Keratinocyte (primary cell): ENCODE measurements at regions not wholly inside any gene's neighbourhood (a gene's known extent, or its start where the extent isn't known, plus 50 kb on each side); places are given as distances from the start of the nearest gene placed in this dataset.

Experiments
- CTCF ChIP-seq, 3 experiments: IDR thresholded peaks in 1 of 3; conservative IDR thresholded peaks in 1 of 3; optimal IDR thresholded peaks in 1 of 3; 2 replicates in 2 of 3; 3 replicates in 1 of 3; pipeline versions ENCODE3 to v1.5.1; 2011; ENCODE audit warnings: low read length in 3 of 3, mild to moderate bottlenecking in 3 of 3, moderate library complexity in 2 of 3, control low read depth in 1 of 3, inconsistent platforms in 1 of 3; ENCODE audit not compliant: insufficient read depth in 2 of 3; ENCODE audit errors: extremely low read depth in 1 of 3
- EZH2 ChIP-seq: IDR thresholded peaks from one replicate; pipeline ENCODE4 v1.6.1; 2012; ENCODE audit warnings: inconsistent platforms, mild to moderate bottlenecking, low read length, moderate library complexity

- TF ChIP-seq CTCF (optimal IDR thresholded peaks at IDR 0.05 in 1 of 3, IDR thresholded peaks at IDR 0.05 in 1 of 3, conservative IDR thresholded peaks at IDR 0.05 in 1 of 3; ENCODE audit: extremely low read depth in 1 of 3, insufficient read depth in 2 of 3, low read length in 3 of 3) (no peak), EZH2 (no peak)
Measured at GRCh38 chr16:9318764-9319163, 227.3 kb downstream of the HAPSTR1 start.
